ENCODE measurements at regions not wholly inside any gene's neighbourhood (a gene's known extent, or its start where the extent isn't known, plus 50 kb on each side); places are given as distances from the start of the nearest gene placed in this dataset.

- H3K4me3 Mint-ChIP-seq = no peak overlapping the region
- peaks cover 6% of the 10 kb centered on the region for H3K9me3 Mint-ChIP-seq (ENCODE audit: low read depth)
- intact Hi-C loops (cut with DNase I, micrococcal nuclease) = no loop called here
- no peaks in the 10 kb centered on the region for H3K27me3 Mint-ChIP-seq
- POLR2A ChIA-PET = no interaction called here
- CTCF ChIA-PET = no interaction called here
- H3K27ac Mint-ChIP-seq = no peak overlapping the region
- ATAC-seq = no peak
- DNase-seq = no peak
- H3K36me3 Mint-ChIP-seq (ENCODE audit: low read depth) = no peaks in the 10 kb centered on the region
- H3K4me1 Mint-ChIP-seq = no peaks in the 10 kb centered on the region
These were observed 254.3 kb downstream of the ZBBX start for GRCh38 chr3:167125612-167126407.

- H3K36me3 Mint-ChIP-seq (ENCODE audit: low read depth) = no peaks in the 10 kb centered on the region
- H3K27me3 Mint-ChIP-seq = no peaks in the 10 kb centered on the region
These were observed 259.3 kb downstream of the ZBBX start for GRCh38 chr3:167120828-167121227.

DNA sequence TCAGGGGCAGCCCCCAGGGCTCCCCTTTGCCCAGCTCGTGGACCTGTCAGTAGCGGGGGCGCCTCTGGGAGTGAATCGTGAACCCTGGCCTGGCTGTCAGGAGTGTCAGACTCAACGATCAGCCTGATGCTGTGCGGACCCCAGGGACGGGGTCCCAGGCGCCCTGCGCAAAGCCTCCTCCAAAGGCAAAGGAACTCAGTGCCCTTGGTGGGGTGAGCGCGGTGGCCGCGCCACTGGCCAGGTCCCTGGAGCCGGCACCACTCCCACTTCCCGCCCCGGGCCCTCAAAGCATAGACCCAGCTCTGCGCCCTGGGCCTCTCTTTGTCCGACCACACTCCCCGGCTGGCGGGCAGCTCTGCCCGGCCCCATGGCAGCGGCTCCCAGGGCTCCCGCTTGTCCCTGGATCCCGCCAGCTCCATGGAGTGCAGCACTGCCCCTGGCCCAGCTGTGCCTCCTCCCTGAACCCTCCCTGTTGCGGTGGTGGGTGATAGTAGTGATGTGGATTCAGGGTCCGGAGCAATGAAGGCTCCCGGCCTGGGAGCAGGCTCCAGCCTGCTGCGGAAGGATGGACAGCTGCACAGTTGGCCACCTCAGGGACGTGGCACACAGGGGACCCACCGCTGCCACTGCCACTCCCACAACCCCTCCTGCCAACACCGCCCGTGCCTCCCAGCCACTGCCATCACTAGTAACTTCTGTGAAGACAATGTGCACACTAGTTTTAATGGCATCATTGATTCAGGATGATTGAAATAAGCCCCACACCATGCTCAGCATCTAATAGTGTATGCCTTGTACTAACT, 263.8 kb downstream of the ZBBX start:
- intact Hi-C loops (cut with DNase I, micrococcal nuclease) = no loop called here
- H3K27ac Mint-ChIP-seq = no peak overlapping the region
- H3K27me3 Mint-ChIP-seq = no peaks in the 10 kb centered on the region
- CTCF ChIA-PET = no interaction called here
- DNase-seq = no peak
- H3K4me3 Mint-ChIP-seq = no peak overlapping the region
- no peaks in the 10 kb centered on the region for H3K36me3 Mint-ChIP-seq (ENCODE audit: low read depth)
- H3K9me3 Mint-ChIP-seq (ENCODE audit: low read depth) = peaks cover 2% of the 10 kb centered on the region
- no peaks in the 10 kb centered on the region for H3K4me1 Mint-ChIP-seq
- POLR2A ChIA-PET = interaction anchor here (0.7 kb wide), 1 partner anchor 1904 kb away, joined by 12 read pairs; no protein-coding TSS in a partner anchor
- ATAC-seq = no peak

More at GRCh38 chr3:167120828-167121227, 259.3 kb downstream of the ZBBX start:
- POLR2A ChIA-PET = no interaction called here
- ATAC-seq (no peak), DNase-seq (no peak)
- intact Hi-C loops (cut with DNase I, micrococcal nuclease) = no loop called here
- CTCF ChIA-PET = no interaction called here
- Mint-ChIP-seq H3K27ac (no peak overlapping the region), H3K9me3 (ENCODE audit: low read depth) (no peaks in the 10 kb centered on the region), H3K4me1 (no peaks in the 10 kb centered on the region), H3K4me3 (no peak overlapping the region)

DNA sequence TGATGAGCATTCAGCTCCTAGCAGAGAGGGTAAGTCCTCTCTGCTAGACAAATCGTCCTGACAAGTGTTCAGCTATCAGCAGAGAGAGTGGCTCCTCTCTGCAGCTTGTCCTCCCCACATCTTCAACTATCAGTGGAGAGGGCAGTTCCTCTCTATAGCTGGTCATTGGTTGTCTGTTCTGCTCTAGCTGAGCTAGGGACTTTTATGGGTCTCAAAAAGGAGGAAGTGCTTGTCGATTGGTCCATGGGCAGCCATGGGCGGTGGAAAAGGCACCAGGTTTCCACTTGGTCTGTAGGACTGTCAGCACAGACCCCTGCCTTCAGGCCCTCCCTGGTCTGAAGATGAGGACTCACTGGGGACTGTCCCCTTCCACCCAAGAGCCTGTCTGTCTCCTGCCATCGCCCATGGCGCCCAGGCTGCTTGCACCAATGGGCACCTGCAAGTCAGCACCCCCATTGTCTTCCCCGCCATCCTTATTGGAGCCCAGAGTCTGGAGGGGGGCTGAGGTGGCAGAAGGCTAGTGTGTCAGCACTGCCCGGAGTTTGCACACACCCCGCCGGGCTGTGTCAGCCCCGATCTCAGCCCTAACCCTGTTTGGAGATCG, 264.7 kb downstream of the ZBBX start:
- Mint-ChIP-seq H3K36me3 (ENCODE audit: low read depth) (no peaks in the 10 kb centered on the region), H3K9me3 (ENCODE audit: low read depth) (peaks cover 2% of the 10 kb centered on the region), H3K27ac (no peak overlapping the region), H3K27me3 (no peaks in the 10 kb centered on the region), H3K4me1 (no peaks in the 10 kb centered on the region), H3K4me3 (no peak overlapping the region)
- no peak for ATAC-seq
- POLR2A ChIA-PET = no interaction called here
- no peak for DNase-seq
- intact Hi-C loops (cut with DNase I, micrococcal nuclease) = no loop called here
- CTCF ChIA-PET = no interaction called here

- intact Hi-C loops (cut with DNase I, micrococcal nuclease) = no loop called here
- H3K4me1 Mint-ChIP-seq = no peaks in the 10 kb centered on the region
- ChIA-PET CTCF (no interaction called here), POLR2A (no interaction called here)
- peaks cover 2% of the 10 kb centered on the region for H3K9me3 Mint-ChIP-seq (ENCODE audit: low read depth)
- H3K27me3 Mint-ChIP-seq = no peaks in the 10 kb centered on the region
- no peak overlapping the region for H3K27ac Mint-ChIP-seq
- no peak overlapping the region for H3K4me3 Mint-ChIP-seq
- H3K36me3 Mint-ChIP-seq (ENCODE audit: low read depth) = no peaks in the 10 kb centered on the region
- no peak for ATAC-seq
- no peak for DNase-seq
These were observed 265.5 kb downstream of the ZBBX start for GRCh38 chr3:167114619-167115018.

DNA sequence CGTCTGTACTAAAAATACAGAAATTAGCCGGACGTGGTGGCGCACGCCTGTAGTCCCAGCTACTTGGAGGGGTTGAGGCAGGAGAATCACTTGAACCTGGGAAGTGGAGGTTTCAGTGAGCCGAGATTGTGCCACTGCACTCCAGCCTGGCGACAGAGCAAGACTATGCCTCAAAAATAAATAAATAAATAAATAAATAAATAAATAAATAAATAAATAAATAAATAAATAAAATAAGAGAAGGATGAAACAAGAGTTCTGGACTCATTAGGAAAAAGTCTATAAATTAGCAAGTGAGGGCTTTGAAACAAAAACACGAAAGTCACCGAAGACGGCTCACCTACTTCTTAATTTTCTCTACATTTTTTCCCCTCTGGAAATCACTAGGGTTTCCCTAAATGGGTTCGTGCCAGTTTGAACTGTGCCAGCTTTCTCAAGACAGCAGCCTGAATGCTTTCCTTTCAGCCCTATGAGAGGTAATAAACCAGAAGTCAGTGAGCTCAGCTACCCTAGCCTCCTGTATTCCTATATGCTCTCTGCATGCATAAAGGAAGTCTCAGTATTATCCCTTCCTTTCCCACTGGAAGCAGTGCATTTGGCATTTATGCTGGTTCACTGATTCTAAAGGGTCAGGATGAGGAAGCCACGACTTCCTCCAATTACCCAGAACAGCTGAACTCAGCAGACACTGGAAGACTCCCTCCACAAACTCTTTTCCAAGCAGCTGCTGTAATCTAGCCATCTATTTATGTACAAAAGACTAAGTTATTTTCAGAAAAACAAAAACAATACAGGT, 266.9 kb downstream of the ZBBX start:
- intact Hi-C loops (cut with DNase I, micrococcal nuclease) = no loop called here
- CTCF ChIA-PET = no interaction called here
- Mint-ChIP-seq H3K36me3 (ENCODE audit: low read depth) (no peaks in the 10 kb centered on the region), H3K27me3 (no peaks in the 10 kb centered on the region), H3K4me3 (no peak overlapping the region), H3K9me3 (ENCODE audit: low read depth) (peaks cover 2% of the 10 kb centered on the region), H3K27ac (no peak overlapping the region), H3K4me1 (no peaks in the 10 kb centered on the region)
- DNase-seq = no peak
- ATAC-seq = no peak
- POLR2A ChIA-PET = no interaction called here

- Mint-ChIP-seq H3K9me3 (ENCODE audit: low read depth) (peaks cover 2% of the 10 kb centered on the region), H3K36me3 (ENCODE audit: low read depth) (no peaks in the 10 kb centered on the region), H3K4me3 (no peak overlapping the region), H3K4me1 (no peaks in the 10 kb centered on the region), H3K27me3 (no peaks in the 10 kb centered on the region), H3K27ac (no peak overlapping the region)
- CTCF ChIA-PET = no interaction called here
- no peak for DNase-seq
- intact Hi-C loops (cut with DNase I, micrococcal nuclease) = no loop called here
- POLR2A ChIA-PET = no interaction called here
- ATAC-seq = no peak
These were observed 269.2 kb downstream of the ZBBX start for GRCh38 chr3:167110901-167111300.

- CTCF ChIA-PET = no interaction called here
- H3K4me3 Mint-ChIP-seq = no peak overlapping the region
- DNase-seq (no peak), ATAC-seq (no peak)
- intact Hi-C loops (cut with DNase I, micrococcal nuclease) = no loop called here
- H3K4me1 Mint-ChIP-seq = no peaks in the 10 kb centered on the region
- peaks cover 2% of the 10 kb centered on the region for H3K9me3 Mint-ChIP-seq (ENCODE audit: low read depth)
- no peaks in the 10 kb centered on the region for H3K36me3 Mint-ChIP-seq (ENCODE audit: low read depth)
- POLR2A ChIA-PET = no interaction called here
- no peaks in the 10 kb centered on the region for H3K27me3 Mint-ChIP-seq
- H3K27ac Mint-ChIP-seq = no peak overlapping the region
These were observed 270.4 kb downstream of the ZBBX start for GRCh38 chr3:167109746-167110145.

DNA sequence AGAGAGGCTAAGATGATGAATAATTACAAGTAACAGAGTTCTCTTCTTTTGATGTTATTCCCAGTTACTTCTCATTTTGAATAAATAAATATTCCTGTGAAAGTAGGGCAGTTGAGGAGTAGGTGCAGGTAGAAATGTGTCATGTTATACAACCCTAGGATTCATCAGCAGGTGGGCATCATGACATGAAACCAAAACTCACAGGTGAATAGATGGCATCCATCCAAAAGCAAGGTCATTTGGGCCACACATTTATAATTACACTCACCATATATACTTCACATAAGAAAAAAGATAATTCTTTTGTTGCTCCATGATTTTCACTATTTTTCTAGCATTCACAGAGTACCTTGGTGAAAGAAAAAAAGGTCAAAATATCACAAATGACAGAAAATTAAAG, 273.6 kb downstream of the ZBBX start:
- DNase-seq (no peak), ATAC-seq (no peak)
- ChIA-PET CTCF (no interaction called here), POLR2A (no interaction called here)
- Mint-ChIP-seq H3K27me3 (no peaks in the 10 kb centered on the region), H3K36me3 (ENCODE audit: low read depth) (no peaks in the 10 kb centered on the region), H3K4me3 (no peak overlapping the region), H3K4me1 (no peaks in the 10 kb centered on the region), H3K9me3 (ENCODE audit: low read depth) (no peaks in the 10 kb centered on the region), H3K27ac (no peak overlapping the region)
- intact Hi-C loops (cut with DNase I, micrococcal nuclease) = no loop called here

- ChIA-PET POLR2A (no interaction called here), CTCF (interaction anchor here (0.9 kb wide), 1 partner anchor 12 kb away, joined by 4 read pairs; no protein-coding TSS in a partner anchor)
- DNase-seq = no peak
- Mint-ChIP-seq H3K4me3 (no peak overlapping the region), H3K4me1 (no peaks in the 10 kb centered on the region), H3K27me3 (no peaks in the 10 kb centered on the region), H3K9me3 (ENCODE audit: low read depth) (no peaks in the 10 kb centered on the region), H3K27ac (no peak overlapping the region), H3K36me3 (ENCODE audit: low read depth) (no peaks in the 10 kb centered on the region)
- no peak for ATAC-seq
- intact Hi-C loops (cut with DNase I, micrococcal nuclease) = no loop called here
These were observed 278.0 kb downstream of the ZBBX start for GRCh38 chr3:167102071-167102470.

DNA sequence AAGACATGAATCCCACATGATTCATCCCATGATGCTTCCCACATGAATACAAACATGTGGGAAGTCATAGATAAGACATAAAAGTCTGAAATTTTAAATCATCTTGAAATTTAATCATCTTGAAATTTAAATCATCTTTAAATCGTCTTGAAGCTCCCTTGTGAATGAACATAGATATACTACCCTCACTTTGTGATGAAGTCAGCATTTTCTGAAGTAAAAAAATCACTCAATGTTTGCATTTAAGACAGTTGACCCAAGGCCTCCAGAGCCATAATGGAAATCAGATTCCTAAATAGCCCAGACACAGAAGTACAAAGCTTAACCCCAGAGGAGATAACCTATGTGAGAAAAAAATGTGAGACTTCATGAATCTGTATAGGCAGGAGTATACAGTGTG, 279.4 kb downstream of the ZBBX start:
- DNase-seq (no peak), ATAC-seq (no peak)
- ChIA-PET POLR2A (no interaction called here), CTCF (interaction anchor here (1.1 kb wide), 1 partner anchor 11 kb away, joined by 3 read pairs; no protein-coding TSS in a partner anchor)
- intact Hi-C loops (cut with DNase I, micrococcal nuclease) = no loop called here
- no peaks in the 10 kb centered on the region for H3K36me3 Mint-ChIP-seq (ENCODE audit: low read depth)
- H3K27ac Mint-ChIP-seq = no peak overlapping the region
- H3K4me3 Mint-ChIP-seq = no peak overlapping the region
- H3K27me3 Mint-ChIP-seq = no peaks in the 10 kb centered on the region
- H3K4me1 Mint-ChIP-seq = no peaks in the 10 kb centered on the region
- H3K9me3 Mint-ChIP-seq (ENCODE audit: low read depth) = no peaks in the 10 kb centered on the region

Measured in activated CD4-positive, alpha-beta T cell treated with anti-CD3 and anti-CD28 coated beads for 36 hours (primary cell).